ENCODE measurements at regions not wholly inside any gene's neighbourhood (a gene's known extent, or its start where the extent isn't known, plus 50 kb on each side); places are given as distances from the start of the nearest gene placed in this dataset.

GRCh38 chr3:148243609-148244008, 454.1 kb upstream of the AGTR1 start (continued):
- no peak for TF ChIP-seq ZNF462 (CRISPR knock-in tag; IDR thresholded peaks at IDR 0.05)

GRCh38 chr3:148246291-148246923, 451.3 kb upstream of the AGTR1 start:
- Histone ChIP-seq H2AFZ (no peak overlapping the region), H4K20me1 (replicated peaks; ENCODE audit: insufficient read depth) (no peaks in the 10 kb centered on the region), H3K36me3 (ENCODE audit: insufficient read depth) (no peaks in the 10 kb centered on the region), H3K9me2 (ENCODE audit: insufficient read depth) (no peaks in the 10 kb centered on the region), H3K27ac (ENCODE audit: low read depth) (no peak overlapping the region), H3K4me1 (ENCODE audit: insufficient read depth) (no peaks in the 10 kb centered on the region), H3K27me3 (ENCODE audit: insufficient read depth) (no peaks in the 10 kb centered on the region), H3K4me2 (no peak overlapping the region), H3K79me2 (replicated peaks; ENCODE audit: insufficient read depth) (no peaks in the 10 kb centered on the region), H3F3A (replicated peaks; ENCODE audit: low read depth) (no peaks in the 10 kb centered on the region), H3K4me3 (no peak overlapping the region)
- no peak overlapping the region for H3K27ac Mint-ChIP-seq
- TF ChIP-seq EZH2 (IDR thresholded peaks at IDR 0.05; ENCODE audit: low read depth, unreplicated experiment) (no peak), ZNF331 (CRISPR knock-in tag; IDR thresholded peaks at IDR 0.05; ENCODE audit: low read depth) (no peak), ZNF462 (CRISPR knock-in tag; IDR thresholded peaks at IDR 0.05) (no peak), ETS1 (IDR thresholded peaks at IDR 0.05) (no peak), CREB1 (CRISPR knock-in tag; IDR thresholded peaks at IDR 0.05; ENCODE audit: low read depth) (no peak), STAT1 (IDR thresholded peaks at IDR 0.05; ENCODE audit: unreplicated experiment) (no peak), POLR2AphosphoS5 (IDR thresholded peaks at IDR 0.05; ENCODE audit: low read depth) (no peak)
- H3K9me3 Mint-ChIP-seq, result no peaks in the 10 kb centered on the region
- no peaks in the 10 kb centered on the region for H3K4me1 Mint-ChIP-seq
- DNase-seq (ENCODE audit: low spot score) (no peak), ATAC-seq (no peak)
- H3K36me3 Mint-ChIP-seq (ENCODE audit: low read depth), result no peaks in the 10 kb centered on the region
- H3K4me3 Mint-ChIP-seq, result no peak overlapping the region
- H3K27me3 Mint-ChIP-seq (ENCODE audit: insufficient read depth, low read depth, poor library complexity), result no peaks in the 10 kb centered on the region

Data from GM23338 (cell line).